NK-92 treated with Interleukin-12 subunit alpha and Interleukin-12 subunit beta, amount 100 ng/mL, for 24 hours (cell line): ENCODE measurements at regions not wholly inside any gene's neighbourhood (a gene's known extent, or its start where the extent isn't known, plus 50 kb on each side); places are given as distances from the start of the nearest gene placed in this dataset.

Source experiments
- DNase-seq: peaks from one replicate; lab custom pipeline; 2025; lab: John Stamatoyannopoulos, UW

- no peak for DNase-seq
These were observed 633.3 kb downstream of the USP25 start for GRCh38 chr21:16363100-16363499.

GRCh38 chr21:16363518-16363917, 633.7 kb downstream of the USP25 start:
- DNase-seq = no peak

- DNase-seq = no peak
These were observed 636.4 kb downstream of the USP25 start for GRCh38 chr21:16366207-16366606.

GRCh38 chr21:16367079-16367478, 637.3 kb downstream of the USP25 start:
- no peak for DNase-seq

- no peak for DNase-seq
These were observed 640.4 kb downstream of the USP25 start for GRCh38 chr21:16370186-16370585.

GRCh38 chr21:16372586-16372985, 642.8 kb downstream of the USP25 start:
- DNase-seq = no peak

GRCh38 chr21:16376673-16377072, 646.9 kb downstream of the USP25 start:
- no peak for DNase-seq

GRCh38 chr21:16377120-16377658, 647.4 kb downstream of the USP25 start:
- DNase-seq = no peak

- DNase-seq = no peak
These were observed 648.1 kb downstream of the USP25 start for GRCh38 chr21:16377857-16378256.

GRCh38 chr21:16378525-16378924, 648.7 kb downstream of the USP25 start:
- DNase-seq = no peak

- DNase-seq = no peak
These were observed 658.5 kb downstream of the USP25 start for GRCh38 chr21:16388291-16388690.

GRCh38 chr21:16388911-16389560, 659.3 kb downstream of the USP25 start:
- no peak for DNase-seq

- no peak for DNase-seq
These were observed 659.9 kb downstream of the USP25 start for GRCh38 chr21:16389643-16390042.

GRCh38 chr21:16395285-16395684, 665.5 kb downstream of the USP25 start:
- no peak for DNase-seq

GRCh38 chr21:16402752-16403151, 673.0 kb downstream of the USP25 start:
- DNase-seq = no peak

GRCh38 chr21:16404776-16405175, 675.0 kb downstream of the USP25 start:
- no peak for DNase-seq

- no peak for DNase-seq
These were observed 676.6 kb downstream of the USP25 start for GRCh38 chr21:16406355-16406754.

GRCh38 chr21:16407403-16408240, 677.8 kb downstream of the USP25 start:
- DNase-seq = no peak

- DNase-seq = no peak
These were observed 678.5 kb downstream of the USP25 start for GRCh38 chr21:16408280-16408679.

GRCh38 chr21:16409352-16409751, 679.6 kb downstream of the USP25 start:
- no peak for DNase-seq

GRCh38 chr21:16418226-16418625, 688.4 kb downstream of the USP25 start:
- no peak for DNase-seq

GRCh38 chr21:16418642-16419041, 688.9 kb downstream of the USP25 start:
- no peak for DNase-seq

- DNase-seq = no peak
These were observed 689.6 kb downstream of the USP25 start for GRCh38 chr21:16419188-16419921.
